ENCODE measurements at regions not wholly inside any gene's neighbourhood (a gene's known extent, or its start where the extent isn't known, plus 50 kb on each side); places are given as distances from the start of the nearest gene placed in this dataset.
"Not testable (repeated sequence)": the region's sequence is repeated elsewhere in the genome, so short reads cannot be mapped to it uniquely, and the experiment has no call there.

DNA sequence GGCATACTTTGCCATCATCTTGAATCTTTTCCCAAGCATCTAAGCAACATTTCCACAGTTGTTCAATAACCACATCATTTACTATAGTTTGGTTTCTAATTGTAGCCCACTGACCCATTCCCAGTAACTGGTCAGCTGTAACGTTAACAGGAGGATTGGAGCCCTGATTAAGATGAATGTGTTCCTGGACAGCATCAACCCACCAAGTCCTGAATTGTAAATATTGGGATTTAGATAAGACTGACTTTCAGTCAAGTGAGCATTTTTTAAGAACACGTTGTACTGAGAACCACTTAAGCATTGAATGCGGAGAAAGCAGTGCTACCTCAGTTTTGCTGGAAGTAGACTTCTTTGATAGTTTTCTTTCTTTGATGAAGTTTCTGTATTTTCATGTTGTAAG, 53.3 kb upstream of the ARL4D start:
- DNase-seq = not testable (repeated sequence)

DNA sequence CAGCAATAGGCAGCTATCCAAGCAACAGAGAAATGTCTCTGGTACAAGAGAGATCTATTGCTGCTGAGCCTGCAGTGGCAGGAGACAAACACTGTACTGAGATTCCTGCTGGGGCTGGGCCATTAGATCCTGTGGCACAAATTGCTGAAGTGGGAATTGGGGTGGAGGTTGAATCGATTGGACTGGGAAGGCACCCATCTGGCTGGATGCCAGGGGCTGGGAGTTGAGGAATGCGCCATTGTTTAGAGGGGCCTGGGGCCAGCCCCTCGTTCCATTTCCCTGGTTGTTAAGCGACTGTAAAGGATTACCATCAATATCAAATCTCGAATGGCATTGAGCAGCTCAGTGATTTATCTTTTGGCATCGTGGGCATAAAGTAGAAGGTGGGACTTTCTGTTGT, 54.1 kb upstream of the ARL4D start:
- DNase-seq = no peak

DNA sequence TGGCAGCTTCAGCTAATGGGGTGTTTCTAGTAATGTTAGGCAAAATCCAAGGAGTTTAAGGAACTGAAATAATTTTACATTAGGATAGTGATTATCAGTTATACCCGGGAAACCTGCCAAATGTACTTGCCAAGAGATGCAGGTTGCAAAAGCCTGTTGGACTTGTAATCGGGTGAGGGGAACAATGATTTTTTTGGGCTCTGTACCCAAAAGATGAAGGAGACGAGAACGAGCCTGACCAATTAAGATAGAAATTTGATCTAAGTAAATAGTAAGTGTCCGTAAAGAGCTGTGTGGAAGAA, 56.3 kb upstream of the ARL4D start:
- DNase-seq = no peak

DNA sequence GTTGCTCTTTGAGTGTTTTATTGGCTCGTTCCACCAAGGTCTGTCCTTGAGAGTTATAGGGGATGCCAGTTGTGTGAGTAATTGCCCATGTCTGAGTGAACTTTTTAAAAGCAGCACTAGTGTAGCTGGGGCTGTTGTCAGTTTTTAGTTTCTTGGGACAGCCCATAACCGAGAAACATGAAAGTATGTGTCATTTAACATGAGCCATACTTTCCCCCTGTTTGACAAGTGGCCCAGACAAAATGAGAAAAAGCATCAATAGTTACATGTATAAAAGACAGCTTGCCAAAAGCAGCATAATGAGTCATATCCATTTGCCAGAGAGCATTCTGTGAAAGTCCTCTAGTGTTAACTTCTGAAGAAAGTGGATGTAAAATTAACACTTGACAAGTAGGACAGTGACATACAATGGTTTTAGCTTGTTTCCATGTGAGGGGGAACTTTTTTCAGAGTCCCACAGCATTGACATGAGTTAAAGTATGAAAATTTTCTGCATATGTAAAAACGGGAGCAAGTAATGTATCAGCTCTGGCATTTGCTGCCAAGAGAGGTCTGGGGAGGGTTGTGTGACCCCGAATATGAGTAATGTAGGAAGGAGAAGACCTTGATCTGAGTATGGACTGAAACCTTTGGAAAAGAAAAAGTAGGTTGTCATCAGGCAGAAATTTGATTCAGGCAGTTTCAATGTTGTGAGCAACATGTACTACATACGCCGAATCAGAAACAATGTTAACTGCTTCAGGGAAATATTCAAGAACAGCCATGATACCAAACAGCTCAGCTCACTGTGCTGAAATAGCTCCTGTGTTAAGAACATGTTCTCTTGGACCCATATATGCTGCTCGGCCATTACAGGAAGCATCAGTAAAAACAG, 56.8 kb upstream of the ARL4D start:
- no peak for DNase-seq

DNA sequence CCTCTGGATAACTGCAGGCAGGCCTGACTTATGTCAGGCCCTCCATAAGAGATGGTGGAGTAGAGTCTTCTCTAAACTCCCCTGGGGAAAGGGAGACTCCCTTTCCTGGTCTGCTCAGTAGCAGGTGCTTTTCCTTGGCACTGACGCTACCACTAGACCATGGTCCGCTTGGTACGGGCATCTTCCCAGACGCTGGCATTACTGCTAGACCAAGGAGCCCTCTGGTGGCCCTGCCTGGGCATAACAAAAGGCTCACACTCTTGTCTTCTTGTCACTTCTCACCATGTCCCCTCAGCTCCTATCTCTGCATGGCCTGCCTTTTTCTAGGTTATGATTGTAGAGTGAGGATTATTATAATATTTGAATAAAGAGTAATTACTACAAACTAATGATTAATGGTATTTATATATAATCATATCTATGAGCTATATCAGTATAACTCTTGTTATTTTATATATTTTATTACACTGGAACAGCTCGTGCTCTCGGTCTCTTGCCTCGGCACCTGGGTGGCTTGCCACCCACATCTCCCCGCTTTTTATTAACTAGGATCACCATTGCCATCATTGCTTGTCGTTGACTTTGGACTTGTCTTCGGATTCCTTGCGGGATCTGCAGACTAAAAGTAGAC, 59.8 kb upstream of the ARL4D start:
- DNase-seq = peak; percentile 75

DNA sequence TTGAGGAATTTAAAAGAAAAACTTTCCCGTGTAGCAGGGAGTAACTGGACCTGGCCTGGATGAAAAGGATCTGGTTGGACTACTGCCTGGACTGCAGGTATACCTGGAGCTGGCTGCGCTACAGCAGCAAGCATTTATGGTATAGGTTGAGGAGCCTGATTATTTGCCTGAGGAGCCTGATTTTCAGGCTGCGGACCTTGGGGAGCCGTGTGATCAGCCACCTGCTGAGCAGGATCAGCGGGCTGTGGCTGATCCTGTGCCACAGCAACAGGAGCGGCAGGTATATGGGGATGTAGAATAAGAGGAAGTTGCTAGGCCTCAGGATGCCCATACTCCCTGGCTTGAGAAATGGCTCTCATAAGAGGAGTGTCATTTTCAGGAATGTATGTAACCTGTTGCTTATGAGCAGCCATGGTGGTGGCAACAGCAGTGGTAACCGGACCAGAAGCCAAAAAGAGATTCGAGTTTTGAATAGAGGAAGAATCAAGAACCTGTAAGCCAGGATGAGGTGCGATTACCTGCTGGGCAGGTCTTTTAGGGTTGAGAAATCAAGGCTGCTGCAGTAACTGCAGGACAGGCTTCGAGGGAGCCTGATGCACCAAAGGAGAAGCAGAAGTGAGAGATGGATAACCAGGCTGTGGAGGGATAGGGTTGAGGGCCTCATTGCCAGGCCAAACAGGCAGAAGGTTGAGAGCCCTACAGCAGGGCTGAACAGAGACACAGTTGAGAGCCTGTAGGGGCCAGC, 60.9 kb upstream of the ARL4D start:
- no peak for DNase-seq

DNA sequence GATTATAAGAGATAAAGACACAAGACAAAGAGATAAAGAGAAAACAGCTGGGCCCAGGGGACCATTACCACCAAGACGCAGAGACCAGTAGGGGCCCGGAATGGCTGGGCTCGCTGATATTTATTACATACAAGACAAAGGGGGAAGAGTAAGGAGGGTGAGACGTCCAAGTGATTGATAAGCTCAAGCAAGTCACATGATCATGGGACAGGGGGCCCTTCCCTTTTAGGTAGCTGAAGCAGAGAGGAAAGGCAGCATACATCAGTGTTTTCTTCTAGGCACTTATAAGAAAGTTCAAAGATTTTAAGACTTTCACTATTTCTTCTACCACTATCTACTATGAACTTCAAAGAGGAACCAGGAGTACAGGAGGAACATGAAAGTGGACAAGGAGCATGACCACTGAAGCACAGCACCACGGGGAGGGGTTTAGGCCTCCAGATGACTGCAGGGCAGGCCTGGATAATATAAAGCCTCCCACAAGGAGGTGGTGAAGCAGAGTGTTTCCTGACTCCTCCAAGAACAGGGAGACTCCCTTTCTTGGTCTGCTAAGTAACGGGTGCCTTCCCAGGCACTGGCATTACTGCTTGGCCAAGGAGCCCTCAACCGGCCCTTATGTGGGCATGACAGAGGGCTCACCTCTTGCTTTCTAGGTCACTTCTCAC, 63.9 kb upstream of the ARL4D start:
- no peak for DNase-seq

DNA sequence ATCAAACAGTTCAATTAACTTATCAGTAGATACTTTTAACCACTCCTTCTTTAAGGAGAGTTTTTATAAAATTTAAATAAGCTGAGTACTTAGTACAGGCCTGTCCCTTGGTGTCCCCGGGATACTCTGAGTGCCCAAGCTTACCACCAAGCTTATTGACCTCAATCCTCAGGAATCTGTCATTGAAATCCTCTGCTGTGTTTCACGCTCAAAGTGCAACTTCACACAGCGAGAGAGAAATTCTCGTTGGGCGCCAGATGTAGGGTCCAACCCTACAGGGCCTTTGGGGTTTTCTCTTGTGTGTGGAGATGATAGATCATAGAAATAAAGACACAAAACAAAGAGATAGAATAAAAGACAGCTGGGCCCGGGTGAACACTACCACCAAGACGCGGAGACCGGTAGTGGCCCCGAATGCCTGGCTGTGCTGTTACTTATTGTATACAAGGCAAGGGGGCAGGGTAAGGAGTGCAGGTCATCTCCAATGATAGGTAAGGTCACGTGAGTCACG, 65.3 kb upstream of the ARL4D start:
- DNase-seq = no peak

DNA sequence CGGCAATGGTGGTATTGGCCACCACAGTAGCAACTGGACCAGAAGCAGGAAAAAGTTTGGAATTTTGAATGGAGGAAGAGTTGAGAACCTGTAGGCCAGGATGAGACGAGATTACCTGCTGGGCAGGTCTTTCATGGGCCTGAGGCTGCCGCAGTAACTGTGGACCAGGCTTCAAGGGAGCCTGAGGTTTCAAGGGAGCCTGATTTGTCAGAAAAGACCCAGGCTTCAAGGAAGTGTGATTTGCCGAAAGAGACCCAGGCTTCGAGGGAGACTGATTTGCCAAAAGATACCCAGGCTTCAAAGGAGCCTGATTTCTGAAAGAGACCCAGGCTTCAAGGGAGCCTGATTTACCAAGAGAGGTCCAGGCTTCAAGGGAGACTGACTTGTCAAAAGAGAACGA, 66.6 kb upstream of the ARL4D start:
- no peak for DNase-seq

DNA sequence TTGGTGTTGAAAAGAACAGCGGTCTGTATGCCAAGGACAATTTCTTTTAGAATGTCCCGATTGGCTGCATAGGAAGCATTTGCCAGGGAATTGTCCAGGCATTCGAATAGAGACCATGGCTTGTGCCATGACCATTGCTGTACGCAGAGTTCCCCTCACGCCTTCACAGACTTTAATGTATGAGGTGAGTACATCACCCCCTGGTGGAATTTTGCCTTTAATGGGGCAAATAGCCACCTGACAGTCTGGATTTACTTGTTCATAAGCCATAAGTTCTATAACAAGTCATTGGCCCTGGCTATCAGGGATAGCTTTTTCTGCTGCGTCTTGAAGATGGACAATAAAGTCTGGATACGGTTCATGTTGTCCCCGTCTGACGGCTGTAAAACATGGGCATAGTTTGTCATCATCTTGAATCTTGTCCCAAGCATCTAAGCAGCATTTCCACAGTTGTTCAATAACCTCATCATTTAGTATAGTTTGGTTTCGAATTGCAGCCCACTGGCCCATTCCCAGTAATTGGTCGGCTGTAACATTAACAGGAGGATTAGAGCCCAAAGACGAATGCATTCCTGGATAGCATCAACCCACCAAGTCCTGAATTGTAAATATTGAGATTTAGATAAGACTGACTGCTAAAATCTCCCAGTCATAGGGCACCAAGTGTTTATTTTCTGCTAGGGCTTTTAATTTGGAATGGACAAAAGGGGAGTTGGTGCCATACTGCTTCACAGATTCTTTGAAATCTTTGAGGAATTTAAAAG, 67.7 kb upstream of the ARL4D start:
- no peak for DNase-seq

DNA sequence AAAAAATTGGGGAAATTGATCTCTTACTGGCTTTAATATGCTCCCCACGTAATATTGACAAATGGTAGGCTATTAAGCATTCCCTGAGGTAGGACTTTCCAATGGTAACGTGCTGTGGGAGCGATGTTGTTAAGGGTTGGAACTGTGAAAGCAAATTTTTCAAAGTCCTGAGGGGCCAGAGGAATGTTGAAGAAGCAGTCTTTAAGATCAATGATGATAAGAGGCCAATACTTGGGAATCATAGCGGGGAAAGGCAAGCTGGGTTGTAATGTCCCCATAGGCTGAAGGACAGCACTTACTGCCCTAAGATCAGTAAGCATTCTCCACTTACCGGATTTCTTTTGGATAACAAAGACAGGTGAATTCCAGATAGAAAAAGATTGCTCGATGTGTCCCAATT, 69.6 kb upstream of the ARL4D start:
- no peak for DNase-seq

DNA sequence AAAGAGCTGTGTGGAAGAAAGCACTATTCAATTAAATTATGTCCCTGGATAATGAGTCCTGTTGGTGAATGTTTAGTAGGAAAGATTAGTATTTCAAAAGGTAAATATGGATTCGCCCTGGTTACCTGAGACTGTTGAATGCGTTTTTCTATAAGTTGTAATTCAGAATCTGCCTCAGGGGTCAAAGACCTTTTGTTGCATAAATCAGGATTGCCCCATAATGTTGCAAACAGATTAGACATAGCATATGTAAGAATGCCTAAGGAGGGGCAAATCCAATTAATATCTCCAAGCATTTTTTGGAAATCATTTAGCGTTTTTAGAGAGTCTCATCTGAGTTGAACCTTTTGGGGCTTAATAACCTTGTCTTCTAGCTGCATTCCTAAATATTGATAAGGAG, 70.1 kb upstream of the ARL4D start:
- no peak for DNase-seq

DNA sequence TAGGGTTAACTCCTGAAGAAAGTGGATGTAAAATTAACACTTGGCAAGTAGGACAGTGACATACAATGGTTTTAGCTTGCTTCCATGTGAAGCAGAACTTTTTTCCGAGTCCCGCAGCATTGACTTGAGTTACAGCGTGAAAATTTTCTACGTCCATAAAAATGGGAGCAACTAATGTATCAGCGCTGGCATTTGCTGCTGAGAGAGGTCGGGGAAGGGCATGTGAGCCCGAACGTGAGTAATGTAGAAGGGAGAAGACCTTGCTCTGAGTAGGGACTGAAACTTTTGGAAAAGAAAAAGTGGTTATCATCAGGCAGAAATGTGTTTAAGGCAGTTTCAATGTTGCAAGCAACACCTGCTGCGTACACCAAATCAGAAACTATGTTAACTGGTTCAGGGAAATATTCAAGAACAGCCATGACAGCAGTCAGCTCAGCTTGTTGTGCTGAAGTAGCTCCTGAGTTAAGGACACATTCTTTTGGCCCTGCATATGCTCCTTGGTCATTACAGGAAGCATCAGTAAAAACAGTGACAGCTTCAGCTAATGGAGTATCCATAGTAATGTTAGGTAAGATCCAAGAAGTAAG, 70.9 kb upstream of the ARL4D start:
- DNase-seq = no peak

DNA sequence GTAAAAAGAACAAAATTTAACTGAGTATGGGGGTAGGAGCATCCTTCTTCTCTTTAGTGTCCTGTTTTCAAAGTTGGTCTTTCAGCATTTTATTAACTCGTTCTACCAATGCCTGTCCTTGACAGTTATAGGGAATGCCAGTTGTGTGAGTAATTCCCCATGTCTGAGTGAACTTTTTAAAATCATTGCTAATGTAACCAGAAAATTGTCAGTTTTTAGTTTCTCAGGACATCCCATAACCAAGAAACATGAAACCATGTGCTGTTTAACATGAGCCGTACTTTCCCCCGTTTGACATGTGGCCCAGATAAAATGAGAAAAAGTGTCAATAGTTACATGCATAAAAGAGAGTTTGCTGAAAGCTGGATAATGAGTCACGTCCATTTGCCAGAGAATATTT, 71.4 kb upstream of the ARL4D start:
- no peak for DNase-seq

DNA sequence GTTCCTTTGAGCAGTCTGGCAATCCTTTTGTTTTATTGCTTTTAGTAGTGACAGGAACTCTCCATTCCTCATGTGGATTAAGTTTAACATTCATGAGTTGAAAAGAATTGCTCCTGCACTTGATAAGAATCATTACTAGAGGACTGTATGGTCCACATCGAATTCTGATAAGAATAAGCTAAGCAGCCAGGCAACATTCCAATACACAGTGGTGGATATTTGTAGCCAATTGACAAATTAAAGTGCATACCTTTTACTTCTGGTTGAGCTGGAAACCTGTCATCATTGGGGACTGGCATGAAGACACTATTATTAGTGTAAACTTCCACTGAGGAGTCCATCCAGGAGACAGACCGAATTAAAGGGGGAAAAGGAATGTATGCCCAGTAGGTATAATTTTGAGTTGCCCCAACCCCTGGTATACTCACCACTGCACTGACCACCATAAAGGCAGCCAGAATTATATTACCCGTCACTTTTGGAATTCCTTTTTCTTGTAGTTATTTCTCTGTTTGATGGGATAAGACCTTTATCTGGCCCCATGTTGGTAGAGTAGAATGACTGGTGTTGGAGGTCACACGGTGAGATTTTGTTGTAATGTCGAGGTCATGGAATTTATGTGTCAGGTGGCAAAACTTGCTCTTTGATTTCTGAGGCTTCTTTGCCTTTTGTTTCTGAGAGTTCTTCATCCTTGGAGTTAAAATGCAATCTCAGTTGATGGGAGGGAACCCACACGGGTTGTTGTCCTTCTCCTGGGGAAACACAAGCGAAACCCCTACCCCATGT, 72.1 kb upstream of the ARL4D start:
- no peak for DNase-seq

DNA sequence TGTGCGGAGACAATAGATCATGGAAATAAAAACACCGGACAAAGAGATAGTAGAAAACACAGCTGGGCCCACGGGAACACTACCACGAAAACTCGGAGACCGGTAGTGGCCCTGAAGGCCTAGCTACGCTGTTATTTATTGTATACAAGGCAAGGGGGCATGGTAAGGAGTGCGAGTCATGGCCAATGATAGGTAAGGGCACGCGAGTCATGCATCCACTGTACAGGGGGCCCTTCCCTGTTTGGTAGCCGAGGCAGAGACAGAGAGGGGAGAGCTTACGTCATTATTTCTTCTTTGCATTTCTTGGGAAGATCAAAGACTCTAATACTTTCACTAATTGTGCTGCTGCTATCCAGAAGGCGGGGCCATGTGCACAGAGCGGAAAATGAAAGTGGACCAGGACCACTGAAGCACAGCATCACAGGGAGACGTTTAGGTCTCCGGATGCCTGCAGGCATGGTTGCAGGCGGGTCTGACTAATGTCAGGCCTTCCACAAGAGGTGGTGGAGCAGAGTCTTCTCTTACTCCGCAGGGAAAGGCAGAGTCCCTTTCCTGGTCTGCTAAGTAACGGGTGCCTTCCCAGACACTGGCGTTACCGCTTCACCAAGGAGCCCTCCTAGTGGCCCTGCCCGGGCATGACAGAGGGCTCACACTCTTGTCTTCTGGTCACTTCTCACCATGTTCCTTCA, 74.4 kb upstream of the ARL4D start:
- DNase-seq = no peak

DNA sequence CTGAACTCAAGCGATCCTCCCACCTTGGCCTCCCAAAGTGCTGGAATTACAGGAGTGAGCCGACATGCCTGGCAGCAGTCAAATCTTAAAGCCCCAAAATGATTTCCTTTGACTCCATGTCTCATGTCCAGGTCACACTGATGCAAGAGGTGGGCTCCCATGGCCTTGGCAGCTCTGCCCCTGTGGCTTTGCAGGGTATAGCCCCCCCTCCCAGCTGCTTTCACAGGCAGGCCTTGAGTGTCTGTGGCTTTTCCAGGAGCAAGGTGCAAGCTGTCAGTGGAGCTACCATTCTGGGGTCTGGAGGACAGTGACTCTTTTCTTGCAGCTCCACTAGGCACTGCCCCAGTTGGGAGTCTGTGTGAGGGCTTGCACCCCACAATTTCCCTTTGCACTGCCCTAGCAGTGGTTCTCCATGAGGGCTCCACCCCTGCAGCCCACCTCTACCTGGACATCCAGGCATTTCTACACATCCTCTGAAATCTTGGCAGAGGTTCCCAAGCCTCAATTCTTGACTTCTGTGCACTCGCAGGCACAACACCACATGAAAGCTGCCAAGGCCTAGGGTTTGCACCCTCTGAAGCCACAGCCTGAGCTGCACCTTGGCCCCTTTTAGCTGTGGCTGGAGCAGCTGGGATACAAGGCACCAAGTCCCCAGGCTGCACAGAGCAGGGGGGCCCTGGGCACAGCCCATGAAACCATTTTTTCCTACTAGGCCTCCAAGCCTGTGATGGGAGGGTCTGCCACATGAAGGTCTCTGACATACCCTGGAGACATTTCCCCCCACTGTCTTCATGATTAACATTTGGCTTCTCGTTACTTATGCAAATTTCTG, 79.3 kb upstream of the ARL4D start:
- no peak for DNase-seq

DNA sequence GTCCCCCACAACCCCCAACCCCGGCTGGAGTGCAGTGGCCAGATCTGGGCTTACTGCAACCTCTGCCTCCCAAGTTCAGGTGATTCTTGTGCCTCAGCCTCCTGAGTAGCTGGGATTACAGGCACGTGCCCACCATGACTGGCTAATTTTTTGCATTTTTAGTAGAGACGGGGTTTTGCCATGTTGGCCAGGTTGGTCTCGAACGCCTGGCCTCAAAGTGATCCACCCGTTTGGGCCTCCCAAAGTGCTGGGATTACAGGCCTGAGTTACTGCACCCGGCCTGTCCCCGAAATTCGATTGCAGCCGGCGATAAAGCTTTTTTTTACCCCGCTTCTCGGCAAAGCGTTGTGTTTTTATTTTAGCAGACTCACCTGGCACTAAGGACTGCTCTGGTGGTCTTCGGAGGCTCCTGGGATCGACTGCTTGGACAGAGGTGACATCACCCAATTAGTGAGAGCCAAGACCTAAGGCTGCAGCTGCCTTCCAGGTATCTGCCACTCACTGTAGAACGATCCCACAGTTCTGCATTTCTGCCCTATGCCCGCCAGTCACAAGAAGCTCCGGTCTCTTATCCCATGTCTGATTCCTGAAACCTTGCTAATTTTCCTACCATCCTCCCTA, 82.2 kb upstream of the ARL4D start:
- DNase-seq = peak; percentile 67

DNA sequence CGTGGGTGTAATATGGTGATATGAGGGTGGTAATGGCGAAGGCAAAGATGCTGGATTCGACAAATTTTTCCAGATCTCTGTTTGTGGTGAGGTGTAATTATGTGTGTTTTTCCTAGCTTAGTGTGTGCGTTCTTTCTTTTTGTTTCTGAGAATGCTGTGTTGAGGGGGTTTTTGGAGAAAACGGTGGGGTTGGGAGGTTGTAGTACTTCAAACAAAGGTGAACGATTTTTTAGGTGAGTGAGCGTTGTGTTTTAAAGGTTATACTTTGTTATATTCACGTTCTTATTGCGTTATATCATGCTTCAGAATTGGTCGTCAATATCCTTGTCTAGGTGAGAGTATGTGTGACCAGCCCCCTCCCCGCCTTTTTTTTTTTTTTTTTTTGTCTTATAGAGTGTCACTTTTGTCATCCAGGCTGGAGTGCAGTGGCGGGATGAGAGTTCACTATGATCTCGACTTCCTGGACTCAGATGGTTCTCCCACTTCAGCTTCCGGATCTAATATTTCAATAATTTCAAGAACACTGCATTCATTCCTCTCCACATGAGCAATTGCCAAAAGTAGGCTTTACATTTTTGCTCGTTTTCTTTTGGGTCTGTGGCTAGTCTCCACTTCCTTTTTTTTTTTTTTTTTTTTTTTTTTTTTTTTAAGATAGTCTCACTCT, 82.2 kb upstream of the RNU2-1 start:
- no peak for DNase-seq

Measured in activated CD8-positive, alpha-beta memory T cell treated with anti-CD3 and anti-CD28 coated beads, Interleukin-2, amount 50 U/mL, for 48 hours (primary cell).